Activated CD8-positive, alpha-beta T cell treated with anti-CD3 and anti-CD28 coated beads, Interleukin-2, amount 10 ng/mL, durations not matched to agents 7 days and 5 days (primary cell): ENCODE measurements at regions not wholly inside any gene's neighbourhood (a gene's known extent, or its start where the extent isn't known, plus 50 kb on each side); places are given as distances from the start of the nearest gene placed in this dataset.
"Not testable (repeated sequence)": the region's sequence is repeated elsewhere in the genome, so short reads cannot be mapped to it uniquely, and the experiment has no call there.

Source experiments
- ATAC-seq: fragments of 150-1000 bp; cut with Tn5 transposase; one replicate; pipeline ENCODE4 v1.10.0; 2021; ENCODE audit warnings: moderate library complexity
- CTCF ChIA-PET: fragments of 350-600 bp; sonication (Branson Sonifier 250); formaldehyde crosslinking; loops from one replicate; lab custom pipeline; 2021; ENCODE audit warnings: antibody characterized with exemption; lab: Charles Lee
- POLR2A ChIA-PET: fragments of 350-600 bp; sonication (Branson Sonifier 250); formaldehyde crosslinking; loops from one replicate; lab custom pipeline; 2021; ENCODE audit warnings: antibody characterized with exemption; lab: Charles Lee
- DNase-seq: peaks from one replicate; pipeline ENCODE4 v3.0.0-alpha.2; 2020
- H3K27ac Mint-ChIP-seq: one replicate; pipeline ENCODE4 v1.8.0; 2021; ENCODE audit warnings: mild to moderate bottlenecking, mixed read lengths
- H3K27me3 Mint-ChIP-seq: one replicate; pipeline ENCODE4 v1.8.0; 2021; ENCODE audit warnings: low read depth, mixed read lengths
- H3K36me3 Mint-ChIP-seq: one replicate; pipeline ENCODE4 v1.8.0; 2021; ENCODE audit warnings: low read depth, mixed read lengths
- H3K4me1 Mint-ChIP-seq: one replicate; pipeline ENCODE4 v1.8.0; 2021; ENCODE audit warnings: low read depth, mixed read lengths
- H3K4me3 Mint-ChIP-seq: one replicate; pipeline ENCODE4 v1.8.0; 2021; ENCODE audit warnings: mild to moderate bottlenecking, mixed read lengths
- H3K9me3 Mint-ChIP-seq: one replicate; pipeline ENCODE4 v1.8.0; 2022; ENCODE audit warnings: mixed read lengths; ENCODE audit not compliant: insufficient read depth

- Mint-ChIP-seq H3K9me3 (peaks cover 5% of the 10 kb centered on the region), H3K27me3 (no peaks in the 10 kb centered on the region), H3K36me3 (no peaks in the 10 kb centered on the region), H3K4me3 (no peak overlapping the region), H3K4me1 (no peaks in the 10 kb centered on the region), H3K27ac (no peak overlapping the region)
- ATAC-seq (no peak), DNase-seq (no peak)
- ChIA-PET POLR2A (no interaction called here), CTCF (no interaction called here)
Measured at GRCh38 chr1:222384531-222384930, 163.4 kb downstream of the HHIPL2 start.

- Mint-ChIP-seq H3K4me3 (no peak overlapping the region), H3K27ac (no peak overlapping the region), H3K4me1 (no peaks in the 10 kb centered on the region), H3K9me3 (no peaks in the 10 kb centered on the region), H3K36me3 (no peaks in the 10 kb centered on the region), H3K27me3 (no peaks in the 10 kb centered on the region)
- ChIA-PET POLR2A (no interaction called here), CTCF (no interaction called here)
- ATAC-seq (no peak), DNase-seq (no peak)
Measured at GRCh38 chr1:222382171-222382570, 165.7 kb downstream of the HHIPL2 start.

GRCh38 chr1:222377428-222378088 is 170.3 kb downstream of the HHIPL2 start:
- ChIA-PET POLR2A (no interaction called here), CTCF (no interaction called here)
- Mint-ChIP-seq H3K4me3 (no peak overlapping the region), H3K27me3 (no peaks in the 10 kb centered on the region), H3K9me3 (no peaks in the 10 kb centered on the region), H3K27ac (no peak overlapping the region), H3K36me3 (no peaks in the 10 kb centered on the region), H3K4me1 (no peaks in the 10 kb centered on the region)
- DNase-seq (no peak), ATAC-seq (no peak)

- CTCF ChIA-PET, H3K4me3 Mint-ChIP-seq, H3K27me3 Mint-ChIP-seq, POLR2A ChIA-PET, ATAC-seq, H3K4me1 Mint-ChIP-seq, H3K9me3 Mint-ChIP-seq, DNase-seq, H3K36me3 Mint-ChIP-seq, H3K27ac Mint-ChIP-seq: not testable (repeated sequence)
Measured at GRCh38 chr1:222376791-222377190, 171.1 kb downstream of the HHIPL2 start.

- H3K27ac Mint-ChIP-seq, result no peak overlapping the region
- ChIA-PET POLR2A (no interaction called here), CTCF (no interaction called here)
- ATAC-seq (no peak), DNase-seq (no peak)
- no peaks in the 10 kb centered on the region for H3K36me3 Mint-ChIP-seq
- H3K27me3 Mint-ChIP-seq, result no peaks in the 10 kb centered on the region
- no peak overlapping the region for H3K4me3 Mint-ChIP-seq
- H3K4me1 Mint-ChIP-seq, result no peaks in the 10 kb centered on the region
- H3K9me3 Mint-ChIP-seq, result no peaks in the 10 kb centered on the region
Measured at GRCh38 chr1:222375701-222376100, 172.2 kb downstream of the HHIPL2 start.

- ATAC-seq (no peak), DNase-seq (no peak)
- CTCF ChIA-PET, result no interaction called here
- Mint-ChIP-seq H3K4me3 (no peak overlapping the region), H3K27ac (no peak overlapping the region), H3K36me3 (no peaks in the 10 kb centered on the region), H3K4me1 (no peaks in the 10 kb centered on the region), H3K27me3 (no peaks in the 10 kb centered on the region), H3K9me3 (no peaks in the 10 kb centered on the region)
- POLR2A ChIA-PET, result no interaction called here
Measured at GRCh38 chr1:222373831-222374602, 173.9 kb downstream of the HHIPL2 start.

- ATAC-seq, result no peak
- Mint-ChIP-seq H3K4me1 (no peaks in the 10 kb centered on the region), H3K27me3 (no peaks in the 10 kb centered on the region)
Measured at GRCh38 chr1:222373216-222373615, 174.7 kb downstream of the HHIPL2 start.

GRCh38 chr1:222372221-222372620 is 175.7 kb downstream of the HHIPL2 start:
- H3K4me3 Mint-ChIP-seq, result no peak overlapping the region
- ATAC-seq, result no peak
- no peak for DNase-seq
- ChIA-PET POLR2A (no interaction called here), CTCF (no interaction called here)
- no peaks in the 10 kb centered on the region for H3K27me3 Mint-ChIP-seq
- H3K27ac Mint-ChIP-seq, result no peak overlapping the region
- H3K36me3 Mint-ChIP-seq, result no peaks in the 10 kb centered on the region
- H3K9me3 Mint-ChIP-seq, result no peaks in the 10 kb centered on the region
- H3K4me1 Mint-ChIP-seq, result no peaks in the 10 kb centered on the region

More at GRCh38 chr1:222373216-222373615, 174.7 kb downstream of the HHIPL2 start:
- CTCF ChIA-PET, result no interaction called here
- DNase-seq, result no peak
- POLR2A ChIA-PET, result no interaction called here
- no peaks in the 10 kb centered on the region for H3K36me3 Mint-ChIP-seq
- no peaks in the 10 kb centered on the region for H3K9me3 Mint-ChIP-seq
- H3K27ac Mint-ChIP-seq, result no peak overlapping the region
- H3K4me3 Mint-ChIP-seq, result no peak overlapping the region

GRCh38 chr1:222370913-222371675 is 176.8 kb downstream of the HHIPL2 start:
- H3K4me1 Mint-ChIP-seq, result no peaks in the 10 kb centered on the region
- DNase-seq (no peak), ATAC-seq (no peak)
- H3K4me3 Mint-ChIP-seq, result no peak overlapping the region
- no peaks in the 10 kb centered on the region for H3K36me3 Mint-ChIP-seq
- no peak overlapping the region for H3K27ac Mint-ChIP-seq
- ChIA-PET CTCF (no interaction called here), POLR2A (no interaction called here)
- H3K27me3 Mint-ChIP-seq, result no peaks in the 10 kb centered on the region
- no peaks in the 10 kb centered on the region for H3K9me3 Mint-ChIP-seq

- ATAC-seq (no peak), DNase-seq (no peak)
- H3K36me3 Mint-ChIP-seq, result no peaks in the 10 kb centered on the region
- no peak overlapping the region for H3K4me3 Mint-ChIP-seq
- H3K27ac Mint-ChIP-seq, result no peak overlapping the region
- no peaks in the 10 kb centered on the region for H3K9me3 Mint-ChIP-seq
- POLR2A ChIA-PET, result no interaction called here
- no peaks in the 10 kb centered on the region for H3K4me1 Mint-ChIP-seq
- CTCF ChIA-PET, result no interaction called here
- no peaks in the 10 kb centered on the region for H3K27me3 Mint-ChIP-seq
Measured at GRCh38 chr1:222370081-222370912, 177.6 kb downstream of the HHIPL2 start.

GRCh38 chr1:222369148-222369547 is 178.8 kb downstream of the HHIPL2 start:
- POLR2A ChIA-PET, result no interaction called here
- CTCF ChIA-PET, result no interaction called here
- DNase-seq (no peak), ATAC-seq (no peak)
- Mint-ChIP-seq H3K36me3 (no peaks in the 10 kb centered on the region), H3K9me3 (no peaks in the 10 kb centered on the region), H3K4me3 (no peak overlapping the region), H3K27ac (no peak overlapping the region), H3K27me3 (no peaks in the 10 kb centered on the region), H3K4me1 (no peaks in the 10 kb centered on the region)
